ENCODE measurements at regions not wholly inside any gene's neighbourhood (a gene's known extent, or its start where the extent isn't known, plus 50 kb on each side); places are given as distances from the start of the nearest gene placed in this dataset.
"Not testable (repeated sequence)": the region's sequence is repeated elsewhere in the genome, so short reads cannot be mapped to it uniquely, and the experiment has no call there.

- POLR2A ChIA-PET = no interaction called here
- Histone ChIP-seq H2AFZ (ENCODE audit: low read depth, low read length, poor library complexity, severe bottlenecking) (no peak overlapping the region), H3K9me3 (ENCODE audit: control insufficient read depth in 1 of 2, insufficient read depth in 1 of 2, low read depth in 1 of 2, low read length in 2 of 2) (no peaks in the 10 kb centered on the region), H3K27ac (ENCODE audit: low read depth, low read length) (no peak overlapping the region), H3K9ac (ENCODE audit: low read length) (no peak overlapping the region), H3K4me1 (ENCODE audit: control insufficient read depth in 1 of 2, insufficient read depth in 2 of 2, low read length in 2 of 2) (no peaks in the 10 kb centered on the region; a peak in 1 of 4 replicates), H3K9me2 (ENCODE audit: insufficient read depth) (no peaks in the 10 kb centered on the region), H3K4me2 (ENCODE audit: low read length) (no peak overlapping the region), H3K79me2 (ENCODE audit: insufficient read depth, low read length) (no peaks in the 10 kb centered on the region), H3K27me3 (ENCODE audit: insufficient read depth, low read length) (no peaks in the 10 kb centered on the region), H3K36me3 (ENCODE audit: control insufficient read depth in 1 of 2, insufficient read depth in 2 of 2, low read length in 2 of 2) (no peaks in the 10 kb centered on the region), H3K4me3 (replicated peaks in 1 of 2; ENCODE audit: low read depth in 1 of 2, low read length in 2 of 2) (no peak overlapping the region), H4K20me1 (ENCODE audit: insufficient read depth) (no peaks in the 10 kb centered on the region; the same call in 1 of the 2 replicates)
- RAD21 ChIA-PET (ENCODE audit: low non-redundant PET in 1 of 2, low total read pairs in 2 of 2, uncharacterized antibody in 2 of 2, unreplicated experiment in 2 of 2) = no interaction called here
- intact Hi-C loops (cut with micrococcal nuclease) = no loop called here
- BruUV-seq (replicated peaks) = no TSS peak
- no peak for DNase-seq (ENCODE audit: low read depth, low spot score)
- ATAC-seq = no peak
- TF ChIP-seq JUND (IDR thresholded peaks at IDR 0.05) (no peak), CTCF (IDR thresholded peaks at IDR 0.05 in 2 of 3, conservative IDR thresholded peaks at IDR 0.05 in 1 of 3; ENCODE audit: borderline replicate concordance in 1 of 3, insufficient read depth in 1 of 3, low read depth in 2 of 3, low read length in 2 of 3) (no peak), FOSL1 (IDR thresholded peaks at IDR 0.05; ENCODE audit: low read depth) (no peak), SP1 (IDR thresholded peaks at IDR 0.05; ENCODE audit: low read depth) (no peak), SRF (IDR thresholded peaks at IDR 0.05; ENCODE audit: low read depth) (no peak), RAD21 (IDR thresholded peaks at IDR 0.05; ENCODE audit: low read depth) (no peak), ZNF274 (IDR thresholded peaks at IDR 0.05; ENCODE audit: low read depth, low read length) (no peak), CEBPB (IDR thresholded peaks at IDR 0.05; ENCODE audit: low read depth) (no peak), EGR1 (IDR thresholded peaks at IDR 0.05; ENCODE audit: low read depth) (no peak), POLR2A (IDR thresholded peaks at IDR 0.05; ENCODE audit: borderline replicate concordance, extremely low read depth, insufficient read depth, insufficient read length) (no peak), EZH2phosphoT487 (IDR thresholded peaks at IDR 0.05; ENCODE audit: borderline replicate concordance) (no peak), TCF7L2 (IDR thresholded peaks at IDR 0.05; ENCODE audit: borderline replicate concordance, extremely low read depth, insufficient read depth, insufficient read length) (no peak)
- CTCF ChIA-PET = no interaction called here
Measured at GRCh38 chr12:46970636-46971035, 108.8 kb upstream of the PCED1B start.

- BruUV-seq (replicated peaks); H2AFZ ChIP-seq (ENCODE audit: low read depth, low read length, poor library complexity, severe bottlenecking); H3K4me3 ChIP-seq (replicated peaks in 1 of 2; ENCODE audit: low read depth in 1 of 2, low read length in 2 of 2); CTCF ChIA-PET; DNase-seq (ENCODE audit: low read depth, low spot score); H3K9me3 ChIP-seq (ENCODE audit: control insufficient read depth in 1 of 2, insufficient read depth in 1 of 2, low read depth in 1 of 2, low read length in 2 of 2); H3K79me2 ChIP-seq (ENCODE audit: insufficient read depth, low read length); RAD21 ChIA-PET (ENCODE audit: low non-redundant PET in 1 of 2, low total read pairs in 2 of 2, uncharacterized antibody in 2 of 2, unreplicated experiment in 2 of 2); H3K36me3 ChIP-seq (ENCODE audit: control insufficient read depth in 1 of 2, insufficient read depth in 2 of 2, low read length in 2 of 2); H3K4me2 ChIP-seq (ENCODE audit: low read length); H3K27ac ChIP-seq (ENCODE audit: low read depth, low read length); H3K9ac ChIP-seq (ENCODE audit: low read length); H3K9me2 ChIP-seq (ENCODE audit: insufficient read depth); intact Hi-C loops (cut with micrococcal nuclease); H3K4me1 ChIP-seq (ENCODE audit: control insufficient read depth in 1 of 2, insufficient read depth in 2 of 2, low read length in 2 of 2); POLR2A ChIA-PET; H4K20me1 ChIP-seq (ENCODE audit: insufficient read depth); H3K27me3 ChIP-seq (ENCODE audit: insufficient read depth, low read length); ATAC-seq: not testable (repeated sequence)
Measured at GRCh38 chr12:46973937-46974336, 105.5 kb upstream of the PCED1B start.
